Loucy (cell line): ENCODE measurements at regions not wholly inside any gene's neighbourhood (a gene's known extent, or its start where the extent isn't known, plus 50 kb on each side); places are given as distances from the start of the nearest gene placed in this dataset.

Experiments
- H2AFZ ChIP-seq: fragments of 200-600 bp; sonication (generic); 2 replicates; pipeline ENCODE4 v1.6.0; 2016; ENCODE audit warnings: antibody characterized with exemption, mild to moderate bottlenecking, low read length, moderate library complexity
- H3F3A ChIP-seq: fragments of 200-600 bp; 2 replicates; pipeline ENCODE4 v1.6.0; 2016; ENCODE audit warnings: antibody characterized with exemption, low read depth, mild to moderate bottlenecking
- H3K27me3 ChIP-seq: fragments of 200-600 bp; sonication (generic); 2 replicates; pipeline ENCODE4 v1.6.1; 2014; ENCODE audit warnings: low read length, mild to moderate bottlenecking; ENCODE audit not compliant: insufficient read depth, poor library complexity, severe bottlenecking
- H3K36me3 ChIP-seq: fragments of 200-600 bp; sonication (generic); 2 replicates; pipeline ENCODE4 v1.6.1; 2016; ENCODE audit warnings: low read length; ENCODE audit not compliant: insufficient read depth
- H3K4me1 ChIP-seq: fragments of 200-600 bp; sonication (generic); 2 replicates; pipeline ENCODE4 v1.5.1; 2014; ENCODE audit warnings: low read length, mild to moderate bottlenecking; ENCODE audit not compliant: insufficient read depth, poor library complexity, severe bottlenecking
- H3K4me2 ChIP-seq: fragments of 200-600 bp; sonication (generic); 2 replicates; pipeline ENCODE4 v1.6.0; 2014; ENCODE audit warnings: antibody characterized with exemption, low read length, low read depth, mild to moderate bottlenecking; ENCODE audit not compliant: poor library complexity, severe bottlenecking
- H3K4me3 ChIP-seq: fragments of 200-600 bp; sonication (generic); 2 replicates; pipeline ENCODE4 v1.5.1; 2014; ENCODE audit warnings: low read length, mild to moderate bottlenecking, mixed read lengths; ENCODE audit not compliant: poor library complexity, severe bottlenecking
- H3K79me2 ChIP-seq: fragments of 200-600 bp; sonication (generic); 2 replicates; pipeline ENCODE4 v1.6.1; 2014; ENCODE audit warnings: low read length; ENCODE audit not compliant: insufficient read depth
- H3K9ac ChIP-seq: fragments of 200-600 bp; sonication (generic); 2 replicates; pipeline ENCODE4 v1.6.0; 2014; ENCODE audit warnings: mild to moderate bottlenecking, low read depth, low read length, moderate library complexity; ENCODE audit not compliant: poor library complexity, severe bottlenecking
- H3K9me2 ChIP-seq: fragments of 200-600 bp; sonication (generic); replicated peaks from 2 replicates; pipeline ENCODE4 v1.6.1; 2016; ENCODE audit warnings: low read depth, low read length, mixed read lengths
- H3K9me3 ChIP-seq: fragments of 200-600 bp; sonication (generic); 2 replicates; pipeline ENCODE4 v1.6.1; 2014; ENCODE audit warnings: mild to moderate bottlenecking, antibody characterized with exemption, low read length, low read depth; ENCODE audit not compliant: insufficient read depth
- H4K20me1 ChIP-seq: fragments of 200-600 bp; sonication (generic); 2 replicates; pipeline ENCODE4 v1.6.0; 2014; ENCODE audit warnings: antibody characterized with exemption, low read length, mild to moderate bottlenecking; ENCODE audit not compliant: insufficient read depth, poor library complexity, severe bottlenecking
- EZH2phosphoT487 ChIP-seq: fragments of 200-600 bp; IDR thresholded peaks from 2 replicates; pipeline ENCODE4 v1.6.1; 2018; ENCODE audit warnings: antibody characterized with exemption, mild to moderate bottlenecking, moderate library complexity, borderline replicate concordance
- TF ChIP-seq, protein P1 (sequence below): fragments of 200-600 bp; sonication (generic); conservative IDR thresholded peaks from 2 replicates; pipeline ENCODE4 v1.5.1; 2014; ENCODE audit warnings: mild to moderate bottlenecking, antibody characterized with exemption, low read length

DNA sequence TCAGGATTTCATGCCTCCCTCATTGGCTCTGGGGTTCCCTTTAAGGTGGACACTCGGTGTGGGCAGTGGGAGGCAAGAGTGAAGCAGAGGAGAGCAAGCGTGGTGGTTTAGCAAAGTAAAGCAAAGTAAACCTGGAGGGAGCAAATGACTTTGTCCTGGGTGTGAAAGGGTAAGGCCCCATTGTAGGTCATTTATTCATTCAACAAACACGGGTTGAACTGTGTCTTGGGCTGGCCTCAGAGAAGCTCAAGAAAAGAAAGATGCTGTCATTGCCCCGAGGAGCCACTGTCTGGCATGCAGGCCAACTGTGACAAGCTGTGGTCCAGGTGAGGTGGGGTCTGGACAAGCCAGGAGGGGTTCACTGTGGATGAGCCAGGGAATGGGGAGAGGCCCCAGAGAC lies 68.9 kb upstream of the DLK1 start:
- Histone ChIP-seq H3K9me2 (no peaks in the 10 kb centered on the region), H3K27me3 (no peaks in the 10 kb centered on the region), H3K9ac (no peak overlapping the region), H3F3A (no peaks in the 10 kb centered on the region), H3K4me1 (peaks cover 9% of the 10 kb centered on the region), H3K36me3 (no peaks in the 10 kb centered on the region), H2AFZ (no peak overlapping the region), H3K9me3 (no peaks in the 10 kb centered on the region), H4K20me1 (no peaks in the 10 kb centered on the region), H3K4me3 (no peak overlapping the region), H3K79me2 (no peaks in the 10 kb centered on the region), H3K4me2 (no peak overlapping the region)
- TF ChIP-seq EZH2phosphoT487 = no peak
- TF ChIP-seq, protein P1, sequence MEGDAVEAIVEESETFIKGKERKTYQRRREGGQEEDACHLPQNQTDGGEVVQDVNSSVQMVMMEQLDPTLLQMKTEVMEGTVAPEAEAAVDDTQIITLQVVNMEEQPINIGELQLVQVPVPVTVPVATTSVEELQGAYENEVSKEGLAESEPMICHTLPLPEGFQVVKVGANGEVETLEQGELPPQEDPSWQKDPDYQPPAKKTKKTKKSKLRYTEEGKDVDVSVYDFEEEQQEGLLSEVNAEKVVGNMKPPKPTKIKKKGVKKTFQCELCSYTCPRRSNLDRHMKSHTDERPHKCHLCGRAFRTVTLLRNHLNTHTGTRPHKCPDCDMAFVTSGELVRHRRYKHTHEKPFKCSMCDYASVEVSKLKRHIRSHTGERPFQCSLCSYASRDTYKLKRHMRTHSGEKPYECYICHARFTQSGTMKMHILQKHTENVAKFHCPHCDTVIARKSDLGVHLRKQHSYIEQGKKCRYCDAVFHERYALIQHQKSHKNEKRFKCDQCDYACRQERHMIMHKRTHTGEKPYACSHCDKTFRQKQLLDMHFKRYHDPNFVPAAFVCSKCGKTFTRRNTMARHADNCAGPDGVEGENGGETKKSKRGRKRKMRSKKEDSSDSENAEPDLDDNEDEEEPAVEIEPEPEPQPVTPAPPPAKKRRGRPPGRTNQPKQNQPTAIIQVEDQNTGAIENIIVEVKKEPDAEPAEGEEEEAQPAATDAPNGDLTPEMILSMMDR = no peak

DNA sequence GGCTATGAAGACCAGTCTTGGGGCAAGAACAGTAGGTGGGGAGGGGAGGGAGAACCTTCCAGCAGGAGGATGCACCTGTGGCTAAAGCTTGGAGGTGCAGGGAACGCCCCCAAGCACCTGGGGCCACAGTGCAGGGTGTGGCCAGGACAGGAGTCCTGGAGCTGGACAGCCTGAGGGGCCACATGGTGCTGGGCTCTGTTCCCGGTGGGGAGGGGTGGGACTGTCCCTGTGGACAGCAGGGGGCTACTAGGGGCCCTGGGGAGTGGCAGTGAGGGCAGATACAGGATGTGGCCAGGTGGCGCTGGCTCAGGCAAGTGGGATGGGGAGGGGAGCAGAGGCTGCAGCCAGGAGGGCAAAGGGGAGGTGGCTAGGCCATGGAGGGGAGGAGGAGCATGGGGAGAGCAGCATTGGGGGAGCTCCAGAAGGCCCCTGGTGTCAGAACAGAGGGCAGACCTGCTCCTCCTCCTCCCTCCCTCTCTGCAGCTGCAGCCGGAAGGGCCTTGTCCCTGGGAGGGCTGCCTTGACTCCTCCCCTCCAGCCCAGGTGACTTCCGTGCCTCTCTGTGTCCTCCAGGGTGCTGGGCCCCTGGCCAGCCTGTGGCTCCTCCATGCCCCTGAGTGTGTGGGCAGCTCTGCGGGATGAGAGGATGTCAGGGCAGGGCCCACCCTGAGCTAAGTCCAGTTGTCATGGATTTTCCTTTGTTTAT lies 68.4 kb upstream of the DLK1 start:
- no peaks in the 10 kb centered on the region for H4K20me1 ChIP-seq
- H3K4me1 ChIP-seq = peaks cover 12% of the 10 kb centered on the region
- TF ChIP-seq EZH2phosphoT487 = no peak
- TF ChIP-seq, protein P1 = no peak
- no peak overlapping the region for H2AFZ ChIP-seq
- H3K9me3 ChIP-seq = no peaks in the 10 kb centered on the region
- H3F3A ChIP-seq = no peaks in the 10 kb centered on the region
- no peaks in the 10 kb centered on the region for H3K9me2 ChIP-seq
- H3K36me3 ChIP-seq = no peaks in the 10 kb centered on the region
- H3K9ac ChIP-seq = no peak overlapping the region
- H3K27me3 ChIP-seq = no peaks in the 10 kb centered on the region
- H3K4me2 ChIP-seq = peak overlapping the region; percentile 15
- H3K4me3 ChIP-seq = no peak overlapping the region
- no peaks in the 10 kb centered on the region for H3K79me2 ChIP-seq

DNA sequence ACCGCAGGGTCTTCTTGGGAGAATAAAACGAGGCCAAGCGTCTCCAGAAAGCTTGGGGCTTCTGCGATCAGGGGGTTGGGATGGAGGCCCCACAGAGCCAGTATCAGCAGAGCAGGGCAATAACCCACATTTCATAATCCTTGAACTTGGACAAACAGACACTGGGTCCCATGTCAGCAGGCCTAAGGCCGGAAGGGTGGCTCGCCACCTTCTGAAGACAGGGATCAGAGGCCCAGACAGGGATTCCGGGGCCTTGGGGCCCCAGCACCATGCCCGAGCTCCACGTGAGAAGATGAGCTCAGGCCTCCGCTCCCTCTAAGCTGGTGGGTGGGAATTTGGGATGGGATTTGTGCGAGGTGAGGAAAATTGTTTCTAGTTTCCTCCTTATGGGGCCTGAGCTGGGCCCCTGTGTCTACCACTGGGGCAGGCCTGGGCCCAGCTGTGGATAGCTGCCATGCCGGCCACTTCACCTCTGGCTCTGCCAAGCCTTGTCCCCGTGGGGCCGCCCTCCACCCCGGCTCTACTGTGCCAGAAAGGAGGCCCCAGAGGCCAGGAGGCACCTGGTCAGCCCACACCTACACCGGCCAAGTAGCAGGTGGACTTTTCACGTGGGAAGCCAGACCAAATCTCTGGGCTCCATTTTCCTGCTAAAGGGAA lies 67.2 kb upstream of the DLK1 start:
- no peaks in the 10 kb centered on the region for H3K9me2 ChIP-seq
- peaks cover 22% of the 10 kb centered on the region for H3K4me1 ChIP-seq
- no peak overlapping the region for H3K4me2 ChIP-seq
- H3K36me3 ChIP-seq = no peaks in the 10 kb centered on the region
- H2AFZ ChIP-seq = no peak overlapping the region
- no peaks in the 10 kb centered on the region for H3K9me3 ChIP-seq
- no peak for TF ChIP-seq EZH2phosphoT487
- TF ChIP-seq, protein P1 = no peak
- H3F3A ChIP-seq = no peaks in the 10 kb centered on the region
- no peaks in the 10 kb centered on the region for H4K20me1 ChIP-seq
- no peak overlapping the region for H3K4me3 ChIP-seq
- no peaks in the 10 kb centered on the region for H3K79me2 ChIP-seq
- no peaks in the 10 kb centered on the region for H3K27me3 ChIP-seq
- H3K9ac ChIP-seq = no peak overlapping the region
